GM06990 (cell line): ENCODE measurements at regions not wholly inside any gene's neighbourhood (a gene's known extent, or its start where the extent isn't known, plus 50 kb on each side); places are given as distances from the start of the nearest gene placed in this dataset.

Experiments
- DNase-seq: peaks from one replicate; pipeline ENCODE4 v3.0.0-alpha.2; 2011; ENCODE audit not compliant: insufficient read length; ENCODE audit errors: extremely low read depth
- H3K27me3 ChIP-seq: replicated peaks from 2 replicates; pipeline ENCODE4 v1.6.0; 2011; ENCODE audit warnings: low read length; ENCODE audit not compliant: control insufficient read depth, insufficient read depth
- H3K36me3 ChIP-seq: 2 replicates; pipeline ENCODE4 v1.5.1; 2011; ENCODE audit warnings: low read length; ENCODE audit not compliant: control insufficient read depth, insufficient read depth
- H3K4me3 ChIP-seq: replicated peaks from 2 replicates; pipeline ENCODE4 v1.5.1; 2011; ENCODE audit warnings: low read depth, mild to moderate bottlenecking, control low read depth, low read length
- TF ChIP-seq, protein P1 (sequence below): IDR thresholded peaks from 2 replicates; pipeline ENCODE4 v1.5.1; 2011; ENCODE audit warnings: low read length, control low read depth, mild to moderate bottlenecking, inconsistent platforms; ENCODE audit not compliant: insufficient read depth, poor library complexity, severe bottlenecking

DNA sequence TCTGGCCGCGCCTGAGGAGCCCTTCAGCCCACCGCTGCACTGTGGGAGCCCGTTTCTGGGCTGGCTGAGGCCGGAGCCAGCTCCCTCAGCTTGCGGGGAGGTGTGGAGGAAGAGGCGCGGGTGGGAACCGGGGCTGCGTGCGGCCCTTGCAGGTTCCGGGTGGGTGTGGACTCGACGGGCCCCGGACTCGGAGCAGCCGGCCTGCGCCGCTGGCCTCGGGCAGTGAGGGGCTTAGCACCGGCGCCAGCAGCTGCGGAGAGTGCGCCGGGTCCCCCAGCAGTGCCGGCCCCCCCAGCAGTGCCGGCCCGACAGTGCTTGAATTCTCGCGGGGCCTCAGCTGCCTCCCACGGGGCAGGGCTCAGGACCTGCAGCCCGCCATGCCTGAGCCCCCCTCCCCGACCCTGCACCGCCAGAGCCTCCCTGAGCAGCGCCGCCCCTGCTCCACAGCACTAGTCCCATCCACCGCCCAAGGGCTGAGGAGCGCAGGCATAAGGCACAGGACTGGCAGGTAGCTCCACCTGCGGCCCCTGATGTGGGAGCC lies 534.2 kb downstream of the ZNF804A start:
- no peak for DNase-seq
- no peaks in the 10 kb centered on the region for H3K36me3 ChIP-seq
- TF ChIP-seq, protein P1, sequence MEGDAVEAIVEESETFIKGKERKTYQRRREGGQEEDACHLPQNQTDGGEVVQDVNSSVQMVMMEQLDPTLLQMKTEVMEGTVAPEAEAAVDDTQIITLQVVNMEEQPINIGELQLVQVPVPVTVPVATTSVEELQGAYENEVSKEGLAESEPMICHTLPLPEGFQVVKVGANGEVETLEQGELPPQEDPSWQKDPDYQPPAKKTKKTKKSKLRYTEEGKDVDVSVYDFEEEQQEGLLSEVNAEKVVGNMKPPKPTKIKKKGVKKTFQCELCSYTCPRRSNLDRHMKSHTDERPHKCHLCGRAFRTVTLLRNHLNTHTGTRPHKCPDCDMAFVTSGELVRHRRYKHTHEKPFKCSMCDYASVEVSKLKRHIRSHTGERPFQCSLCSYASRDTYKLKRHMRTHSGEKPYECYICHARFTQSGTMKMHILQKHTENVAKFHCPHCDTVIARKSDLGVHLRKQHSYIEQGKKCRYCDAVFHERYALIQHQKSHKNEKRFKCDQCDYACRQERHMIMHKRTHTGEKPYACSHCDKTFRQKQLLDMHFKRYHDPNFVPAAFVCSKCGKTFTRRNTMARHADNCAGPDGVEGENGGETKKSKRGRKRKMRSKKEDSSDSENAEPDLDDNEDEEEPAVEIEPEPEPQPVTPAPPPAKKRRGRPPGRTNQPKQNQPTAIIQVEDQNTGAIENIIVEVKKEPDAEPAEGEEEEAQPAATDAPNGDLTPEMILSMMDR = no peak
- H3K27me3 ChIP-seq = no peaks in the 10 kb centered on the region
- H3K4me3 ChIP-seq = no peak overlapping the region

DNA sequence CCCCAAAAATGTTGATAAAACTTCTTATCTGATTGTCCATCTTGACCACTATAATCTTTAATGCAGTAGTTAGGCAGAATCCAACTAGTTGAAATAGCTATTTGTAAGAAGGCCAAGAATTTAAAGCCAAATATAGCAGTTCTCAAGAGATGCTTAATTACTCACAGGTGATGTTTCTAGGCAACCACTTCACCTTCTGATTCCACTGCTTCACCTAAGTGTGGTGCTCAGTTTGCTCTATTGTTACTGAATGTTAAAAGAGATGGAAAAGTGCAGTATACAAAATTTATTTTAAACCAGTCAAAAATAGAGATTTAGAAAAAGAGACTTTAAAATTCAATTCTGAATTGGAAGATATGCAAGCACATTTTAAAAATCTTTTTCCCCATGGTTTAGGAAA lies 539.4 kb downstream of the ZNF804A start:
- Histone ChIP-seq H3K4me3 (no peak overlapping the region), H3K36me3 (no peaks in the 10 kb centered on the region), H3K27me3 (no peaks in the 10 kb centered on the region)
- TF ChIP-seq, protein P1 = no peak
- DNase-seq = no peak

DNA sequence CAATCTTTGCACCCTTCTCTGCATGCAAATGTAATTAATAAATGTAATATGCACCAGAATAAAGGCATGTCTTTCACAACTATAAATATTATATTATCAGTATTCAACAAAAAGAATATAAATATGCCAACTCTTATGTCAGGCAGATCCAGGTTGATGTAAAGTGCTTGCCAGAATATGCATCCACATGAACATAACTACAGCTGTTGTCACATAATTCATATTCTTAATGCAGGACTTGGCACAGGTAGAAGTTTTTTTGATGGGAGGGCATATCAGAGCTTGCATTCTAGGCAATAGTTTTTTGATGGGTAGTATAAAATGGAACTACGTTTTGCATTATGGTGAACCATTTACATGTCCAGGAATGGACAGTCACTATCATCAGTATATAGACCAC lies 544.3 kb downstream of the ZNF804A start:
- no peak for DNase-seq
- Histone ChIP-seq H3K27me3 (no peaks in the 10 kb centered on the region), H3K4me3 (no peak overlapping the region), H3K36me3 (no peaks in the 10 kb centered on the region)
- TF ChIP-seq, protein P1 = no peak

DNA sequence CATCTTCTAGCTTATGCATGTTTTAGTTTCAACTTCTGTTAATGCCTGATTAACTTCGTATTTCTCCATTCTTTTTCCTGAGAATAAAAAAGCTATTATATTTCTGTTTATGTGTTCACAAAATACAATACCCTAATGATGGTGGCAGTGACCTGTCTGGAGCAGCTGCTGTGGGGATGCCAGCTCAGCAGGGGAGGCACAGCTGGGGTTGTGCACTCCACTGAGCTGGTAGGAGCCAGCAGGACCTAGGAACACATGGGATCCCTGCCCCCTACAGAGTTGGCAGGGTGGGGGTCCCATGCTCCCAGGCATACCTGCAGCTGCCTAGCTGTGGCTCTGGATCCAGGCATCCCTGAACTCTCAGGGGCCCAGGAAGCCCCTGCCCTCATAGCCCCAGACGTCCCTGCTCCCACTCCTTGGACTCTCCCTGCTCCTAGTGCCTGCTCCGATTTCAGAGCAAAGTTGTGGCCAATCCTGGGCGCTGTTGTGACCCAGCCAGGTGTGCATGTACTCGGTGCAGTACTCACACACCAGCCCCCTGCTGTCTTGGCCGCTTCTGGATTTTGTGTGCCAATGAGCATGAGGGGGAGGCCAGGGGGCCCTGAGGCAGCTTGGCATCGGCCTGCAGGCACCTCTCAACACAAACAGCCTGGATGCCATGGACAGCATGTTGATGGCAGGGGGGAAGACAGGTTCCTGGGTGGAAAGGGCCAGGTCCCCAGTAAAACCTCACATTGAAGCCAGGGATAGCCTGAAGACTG lies 546.0 kb downstream of the ZNF804A start:
- TF ChIP-seq, protein P1 = no peak
- Histone ChIP-seq H3K4me3 (no peak overlapping the region), H3K36me3 (no peaks in the 10 kb centered on the region), H3K27me3 (no peaks in the 10 kb centered on the region)
- DNase-seq = no peak

DNA sequence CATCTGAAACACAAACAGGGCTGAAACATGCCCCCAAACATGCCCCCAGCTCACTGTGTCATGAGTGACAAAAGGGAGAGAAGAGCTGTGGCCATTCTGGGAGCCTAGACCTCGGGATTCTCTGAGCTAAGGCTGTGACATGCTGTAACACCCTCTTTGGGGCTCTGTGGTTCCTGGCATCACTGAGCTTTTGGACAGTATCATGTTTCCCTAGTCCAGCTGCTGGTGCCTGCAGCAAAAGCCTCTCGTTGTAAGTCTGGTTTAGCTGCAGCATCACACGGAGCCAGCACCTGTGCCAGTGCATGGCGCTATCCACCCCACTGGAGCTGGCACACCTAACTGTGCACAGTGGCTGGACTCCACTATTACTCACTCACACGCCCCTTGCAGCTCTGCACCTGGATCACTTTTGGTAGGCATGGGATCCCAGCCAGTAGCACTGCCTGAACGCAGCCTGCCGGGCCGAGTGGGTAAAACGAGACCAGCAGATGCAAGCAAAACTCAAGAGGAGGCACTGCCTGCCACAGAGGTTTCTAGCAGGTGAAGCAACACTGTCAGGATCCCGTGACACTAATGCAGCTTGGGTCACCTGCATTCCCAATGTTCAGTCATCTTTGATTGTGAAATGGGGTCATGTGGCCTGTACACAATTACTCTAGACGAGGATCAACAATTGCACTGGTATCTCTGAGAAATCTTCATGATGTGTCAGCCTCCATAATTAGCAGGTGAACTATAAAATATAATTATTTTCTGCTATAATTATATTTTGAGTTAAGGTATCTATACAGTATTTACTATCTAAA lies 547.2 kb downstream of the ZNF804A start:
- TF ChIP-seq, protein P1 = no peak
- Histone ChIP-seq H3K36me3 (no peaks in the 10 kb centered on the region), H3K27me3 (no peaks in the 10 kb centered on the region), H3K4me3 (no peak overlapping the region)
- no peak for DNase-seq
